Inferior parietal cortex (tissue), 1 donor: ENCODE measurements at regions not wholly inside any gene's neighbourhood (a gene's known extent, or its start where the extent isn't known, plus 50 kb on each side); places are given as distances from the start of the nearest gene placed in this dataset.

ENCODE experiments used
- DNase-seq: peaks from one replicate; pipeline ENCODE4 v3.0.0-alpha.2; 2016; ENCODE audit errors: extremely low spot score

DNA sequence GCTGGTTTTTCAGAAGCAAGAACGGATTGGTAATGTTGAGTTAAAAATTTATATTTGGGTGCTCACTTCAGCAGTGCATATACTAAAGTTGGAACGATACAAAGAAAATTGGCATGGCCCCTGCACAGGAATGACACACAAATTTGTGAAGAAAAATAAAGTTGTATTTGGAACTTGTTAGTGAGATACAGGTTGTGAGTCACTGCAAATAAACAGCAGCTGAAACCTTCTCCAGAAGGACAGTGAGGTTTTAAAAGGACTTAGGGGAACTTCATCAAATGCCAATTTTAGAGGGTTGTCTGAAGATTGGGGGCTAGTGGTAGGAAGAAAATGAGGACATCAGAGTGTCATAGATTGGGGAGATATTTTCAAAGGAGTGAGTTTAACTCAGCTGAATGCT lies 79.7 kb upstream of the ELOVL6 start:
- no peak for DNase-seq

DNA sequence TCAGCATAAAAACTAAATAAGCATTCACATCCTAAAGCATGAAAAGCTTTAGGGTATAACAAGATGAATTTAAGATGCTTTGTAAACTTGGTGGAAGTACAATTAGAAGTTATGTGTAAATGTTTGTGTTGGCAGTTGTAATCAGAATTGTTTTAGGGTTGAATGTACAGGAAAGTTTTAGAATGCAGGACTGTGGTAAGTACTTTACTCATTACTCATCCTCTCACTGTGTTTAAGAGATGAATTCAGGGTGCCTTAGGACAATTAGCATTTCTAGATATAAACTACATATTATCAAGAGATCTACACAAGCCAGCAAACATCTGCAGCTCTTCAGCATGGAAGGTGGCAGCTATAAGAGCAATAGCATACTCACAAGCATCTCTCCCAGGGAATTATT lies 77.5 kb upstream of the ELOVL6 start:
- no peak for DNase-seq

DNA sequence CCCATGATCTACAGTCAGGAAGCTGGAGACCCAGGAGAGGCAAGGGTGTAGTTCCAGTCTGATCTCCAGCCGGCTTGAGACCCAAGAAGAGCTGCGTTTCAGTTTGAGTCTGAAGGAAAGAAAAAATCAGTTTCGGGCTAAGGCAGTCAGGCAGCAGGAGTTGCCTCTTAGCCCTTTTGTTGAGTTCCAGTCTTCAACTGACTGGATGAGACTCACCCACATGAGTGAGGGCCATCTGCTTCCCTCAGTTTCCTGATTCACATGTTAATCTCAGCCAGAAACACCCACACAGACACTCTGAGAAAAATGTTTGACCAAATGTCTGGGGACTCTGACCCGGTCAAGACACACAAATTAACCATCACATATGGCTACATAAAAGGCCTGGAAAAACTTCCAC lies 73.6 kb upstream of the ELOVL6 start:
- DNase-seq: no peak

DNA sequence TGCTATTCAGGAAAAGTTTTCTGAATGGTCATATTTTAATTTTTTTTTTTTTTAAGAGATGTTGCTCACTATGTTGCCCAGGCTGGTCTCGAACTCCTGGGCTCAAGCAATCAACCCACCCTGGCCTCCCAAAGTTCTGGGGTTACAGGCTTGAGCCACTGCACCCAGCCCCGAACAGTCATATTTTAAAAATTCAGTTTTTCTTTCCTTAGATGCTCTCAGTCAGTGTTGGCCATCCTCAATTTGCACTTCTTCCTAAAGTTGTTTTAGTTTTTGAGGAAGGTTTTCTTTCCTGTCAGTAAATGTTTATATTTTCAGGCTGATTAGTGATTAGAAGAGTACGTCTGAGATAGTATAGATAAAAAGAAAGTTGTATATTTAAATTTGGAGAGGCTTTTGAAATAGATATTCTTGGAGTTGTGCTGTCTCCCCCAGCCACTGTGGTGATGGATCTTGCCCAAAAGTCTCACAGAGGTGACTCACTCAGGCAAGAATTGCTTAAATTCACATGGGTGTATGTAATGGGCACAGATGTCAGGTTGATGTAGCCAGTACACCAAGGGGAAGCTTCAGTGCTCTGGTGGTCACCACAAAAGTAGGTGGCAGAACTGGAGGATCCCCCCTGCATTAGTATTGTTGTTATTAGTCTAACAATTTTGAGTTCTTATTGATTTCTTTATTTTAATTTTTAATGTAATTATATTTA lies 72.2 kb upstream of the ELOVL6 start:
- no peak for DNase-seq

GRCh38 chr4:110268790-110269189 lies 70.4 kb upstream of the ELOVL6 start:
- no peak for DNase-seq

GRCh38 chr4:110268352-110268751 lies 69.9 kb upstream of the ELOVL6 start:
- no peak for DNase-seq

GRCh38 chr4:110266136-110266535 lies 67.7 kb upstream of the ELOVL6 start:
- DNase-seq: no peak

- DNase-seq: no peak
These were observed 66.6 kb upstream of the ELOVL6 start for GRCh38 chr4:110265001-110265400.

GRCh38 chr4:110260299-110260698 lies 61.9 kb upstream of the ELOVL6 start:
- no peak for DNase-seq

DNA sequence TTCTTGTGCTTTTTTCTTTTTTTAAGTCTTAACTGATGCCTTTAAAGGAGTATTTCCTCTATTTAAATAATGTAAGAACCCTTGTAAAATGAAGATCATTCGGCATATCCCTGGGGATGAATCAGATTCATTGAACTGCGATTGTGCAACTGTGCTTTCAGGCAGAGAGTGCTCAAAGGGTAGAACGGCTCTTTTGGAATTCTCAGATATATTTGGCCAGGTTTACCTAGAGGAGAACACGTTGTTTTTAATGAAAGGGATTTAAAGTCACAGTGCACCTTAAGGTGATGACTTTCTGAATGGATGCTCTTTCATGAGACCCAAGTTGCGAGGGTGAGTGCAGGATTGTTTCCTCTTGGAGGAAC lies 51.6 kb upstream of the ELOVL6 start:
- DNase-seq: no peak

GRCh38 chr4:110248831-110249253 lies 50.4 kb upstream of the ELOVL6 start:
- peak; percentile 25 for DNase-seq
